ENCODE measurements at regions not wholly inside any gene's neighbourhood (a gene's known extent, or its start where the extent isn't known, plus 50 kb on each side); places are given as distances from the start of the nearest gene placed in this dataset.

- TF ChIP-seq, protein P1, sequence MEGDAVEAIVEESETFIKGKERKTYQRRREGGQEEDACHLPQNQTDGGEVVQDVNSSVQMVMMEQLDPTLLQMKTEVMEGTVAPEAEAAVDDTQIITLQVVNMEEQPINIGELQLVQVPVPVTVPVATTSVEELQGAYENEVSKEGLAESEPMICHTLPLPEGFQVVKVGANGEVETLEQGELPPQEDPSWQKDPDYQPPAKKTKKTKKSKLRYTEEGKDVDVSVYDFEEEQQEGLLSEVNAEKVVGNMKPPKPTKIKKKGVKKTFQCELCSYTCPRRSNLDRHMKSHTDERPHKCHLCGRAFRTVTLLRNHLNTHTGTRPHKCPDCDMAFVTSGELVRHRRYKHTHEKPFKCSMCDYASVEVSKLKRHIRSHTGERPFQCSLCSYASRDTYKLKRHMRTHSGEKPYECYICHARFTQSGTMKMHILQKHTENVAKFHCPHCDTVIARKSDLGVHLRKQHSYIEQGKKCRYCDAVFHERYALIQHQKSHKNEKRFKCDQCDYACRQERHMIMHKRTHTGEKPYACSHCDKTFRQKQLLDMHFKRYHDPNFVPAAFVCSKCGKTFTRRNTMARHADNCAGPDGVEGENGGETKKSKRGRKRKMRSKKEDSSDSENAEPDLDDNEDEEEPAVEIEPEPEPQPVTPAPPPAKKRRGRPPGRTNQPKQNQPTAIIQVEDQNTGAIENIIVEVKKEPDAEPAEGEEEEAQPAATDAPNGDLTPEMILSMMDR (IDR thresholded peaks at IDR 0.05): no peak
Measured at GRCh38 chr5:21051945-21052344, 1063.9 kb upstream of the CDH18 start.

- TF ChIP-seq, protein P1 (IDR thresholded peaks at IDR 0.05): no peak
Measured at GRCh38 chr5:21049901-21050300, 1061.9 kb upstream of the CDH18 start.

DNA sequence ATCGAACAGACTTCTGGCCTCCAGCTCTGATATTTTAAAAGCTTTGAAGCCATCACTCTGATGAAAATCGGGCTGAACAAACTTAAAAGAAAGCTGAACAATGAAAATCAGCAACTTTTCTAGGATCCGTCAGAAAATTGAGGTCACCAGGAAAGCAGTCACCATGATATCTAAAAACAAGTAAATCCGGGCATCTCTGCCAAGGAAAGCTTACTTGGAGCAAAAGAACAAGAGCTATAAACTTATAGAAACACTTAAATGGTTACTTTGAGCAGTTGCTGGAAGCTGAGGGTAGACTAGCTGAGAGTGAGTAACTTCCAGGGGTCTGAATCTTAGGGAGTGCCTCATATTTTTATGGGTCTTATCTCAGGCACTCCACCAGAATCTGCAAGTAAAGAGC, 1043.0 kb upstream of the CDH18 start:
- TF ChIP-seq, protein P1 (IDR thresholded peaks at IDR 0.05): no peak

DNA sequence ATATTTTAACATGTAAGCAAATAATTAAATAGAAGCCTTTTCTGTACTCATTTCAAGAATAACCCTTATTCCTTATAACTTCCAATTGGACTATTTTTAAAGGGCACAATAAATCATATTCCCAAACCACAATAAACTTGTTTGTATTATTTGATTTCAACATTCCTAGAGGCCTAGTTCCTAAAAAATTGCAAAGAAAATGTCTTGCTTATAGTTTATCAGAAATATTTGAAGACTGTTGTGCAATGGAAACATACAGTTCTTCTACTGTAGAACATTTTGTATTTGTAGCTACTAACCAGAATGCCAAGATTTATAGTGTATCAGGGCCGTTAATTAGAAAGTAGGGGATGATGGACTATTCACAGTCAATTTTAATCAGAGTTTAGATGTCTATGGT, 1037.0 kb upstream of the CDH18 start:
- TF ChIP-seq, protein P1 (IDR thresholded peaks at IDR 0.05): no peak

DNA sequence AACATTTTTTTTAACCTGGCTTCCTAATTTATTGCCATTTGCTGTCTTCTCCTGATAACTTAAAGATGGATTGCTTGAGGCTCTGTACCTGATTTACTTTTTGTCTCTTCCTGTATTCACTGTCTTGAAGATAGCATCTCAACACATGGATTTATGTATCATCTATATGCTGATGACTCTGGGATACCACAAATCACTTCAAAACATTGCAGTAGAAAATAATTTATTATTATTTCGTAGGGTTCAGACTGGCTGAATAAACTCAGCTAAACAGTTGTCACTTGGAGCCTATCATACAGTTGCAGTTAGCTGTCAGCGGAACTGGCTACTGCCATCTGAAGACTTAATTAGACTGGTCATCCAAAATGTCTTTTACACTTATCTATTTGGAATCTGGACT, 1025.2 kb upstream of the CDH18 start:
- TF ChIP-seq, protein P1 (IDR thresholded peaks at IDR 0.05): no peak

DNA sequence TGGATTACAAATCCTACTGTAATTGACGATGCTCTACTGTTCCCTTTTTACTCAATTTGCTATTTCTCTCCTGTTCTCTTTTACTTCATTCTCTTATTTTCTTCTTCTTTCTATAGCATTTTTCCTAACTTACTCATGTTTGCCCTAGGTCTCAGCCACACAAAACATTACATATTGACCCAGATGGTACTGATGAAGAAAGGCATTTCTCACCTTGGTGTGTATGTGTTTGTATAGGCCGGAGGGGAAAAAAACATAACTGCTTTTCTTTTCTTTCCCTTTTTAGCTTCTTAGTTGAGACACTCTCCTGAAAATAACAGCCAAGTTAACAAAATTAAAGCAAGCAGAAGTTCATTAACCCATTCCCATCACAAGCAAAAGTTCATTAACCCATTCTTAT, 1019.8 kb upstream of the CDH18 start:
- TF ChIP-seq, protein P1 (IDR thresholded peaks at IDR 0.05): no peak

GRCh38 chr5:20985754-20986153, 997.8 kb upstream of the CDH18 start:
- TF ChIP-seq, protein P1 (IDR thresholded peaks at IDR 0.05): no peak

- TF ChIP-seq, protein P1 (IDR thresholded peaks at IDR 0.05): no peak
Measured at GRCh38 chr5:20974426-20974825, 986.4 kb upstream of the CDH18 start.

Measured in LNCAP (cell line).